Choroid plexus epithelial cell (primary cell): ENCODE measurements at regions not wholly inside any gene's neighbourhood (a gene's known extent, or its start where the extent isn't known, plus 50 kb on each side); places are given as distances from the start of the nearest gene placed in this dataset.

Experiments
- DNase-seq: peaks from one replicate; pipeline ENCODE4 v3.0.0-alpha.2; 2010; ENCODE audit warnings: low read depth
- H3K4me3 ChIP-seq: 2 replicates; pipeline ENCODE4 v1.5.1; 2011; ENCODE audit warnings: low read depth, mild to moderate bottlenecking, control low read depth, low read length, moderate library complexity
- CTCF ChIP-seq: conservative IDR thresholded peaks from 2 replicates; pipeline ENCODE4 v1.5.1; 2011; ENCODE audit warnings: low read depth, mild to moderate bottlenecking, control low read depth, inconsistent platforms, low read length, moderate library complexity

- no peak for DNase-seq
- H3K4me3 ChIP-seq = no peak overlapping the region
- TF ChIP-seq CTCF = no peak
Observed at GRCh38 chr12:124413915-124414314, 119.0 kb downstream of the RFLNA start.

- TF ChIP-seq CTCF = no peak
- H3K4me3 ChIP-seq = no peak overlapping the region
- no peak for DNase-seq
Observed at GRCh38 chr12:124413401-124413800, 118.5 kb downstream of the RFLNA start.

GRCh38 chr12:124412646-124413015 is 117.7 kb downstream of the RFLNA start:
- DNase-seq = no peak
- H3K4me3 ChIP-seq = no peak overlapping the region
- TF ChIP-seq CTCF = no peak

GRCh38 chr12:124411953-124412645 is 117.2 kb downstream of the RFLNA start:
- DNase-seq = no peak
- H3K4me3 ChIP-seq = no peak overlapping the region
- TF ChIP-seq CTCF = no peak

- DNase-seq = peak; percentile 83
- no peak overlapping the region for H3K4me3 ChIP-seq
Observed at GRCh38 chr12:124411281-124411878, 116.5 kb downstream of the RFLNA start.

GRCh38 chr12:124410354-124411175 is 115.7 kb downstream of the RFLNA start:
- no peak for TF ChIP-seq CTCF
- no peak for DNase-seq

More at GRCh38 chr12:124411281-124411878, 116.5 kb downstream of the RFLNA start:
- TF ChIP-seq CTCF = no peak

More at GRCh38 chr12:124410354-124411175, 115.7 kb downstream of the RFLNA start:
- H3K4me3 ChIP-seq = no peak overlapping the region
